GM18508 (cell line): ENCODE measurements at regions not wholly inside any gene's neighbourhood (a gene's known extent, or its start where the extent isn't known, plus 50 kb on each side); places are given as distances from the start of the nearest gene placed in this dataset.

Experiments
- ATAC-seq: cut with Tn5 transposase; IDR thresholded peaks from one replicate; pipeline ENCODE4 v1.9.1; 2021; ENCODE audit warnings: moderate number of reproducible peaks; ENCODE audit not compliant: insufficient read depth, unreplicated experiment

- ATAC-seq, result no peak
Measured at GRCh38 chr20:10978019-10978702, 304.4 kb upstream of the JAG1 start.

GRCh38 chr20:10978713-10979112, 304.9 kb upstream of the JAG1 start:
- ATAC-seq, result no peak

GRCh38 chr20:10982692-10983091, 308.9 kb upstream of the JAG1 start:
- no peak for ATAC-seq

- ATAC-seq, result no peak
Measured at GRCh38 chr20:10984294-10984693, 310.5 kb upstream of the JAG1 start.

GRCh38 chr20:10984913-10985312, 311.1 kb upstream of the JAG1 start:
- ATAC-seq, result no peak

- no peak for ATAC-seq
Measured at GRCh38 chr20:10985536-10985935, 311.7 kb upstream of the JAG1 start.

GRCh38 chr20:10986586-10986985, 312.8 kb upstream of the JAG1 start:
- ATAC-seq, result no peak

- ATAC-seq, result no peak
Measured at GRCh38 chr20:10987651-10988383, 314.0 kb upstream of the JAG1 start.

GRCh38 chr20:10990625-10991382, 317.0 kb upstream of the JAG1 start:
- ATAC-seq, result no peak

- no peak for ATAC-seq
Measured at GRCh38 chr20:10992731-10993130, 318.9 kb upstream of the JAG1 start.

- no peak for ATAC-seq
Measured at GRCh38 chr20:10994991-10995700, 321.3 kb upstream of the JAG1 start.

GRCh38 chr20:10998476-10998875, 324.7 kb upstream of the JAG1 start:
- no peak for ATAC-seq

- no peak for ATAC-seq
Measured at GRCh38 chr20:11000416-11000815, 326.6 kb upstream of the JAG1 start.

GRCh38 chr20:11001302-11001701, 327.5 kb upstream of the JAG1 start:
- no peak for ATAC-seq

- ATAC-seq, result no peak
Measured at GRCh38 chr20:11001764-11002540, 328.2 kb upstream of the JAG1 start.

- no peak for ATAC-seq
Measured at GRCh38 chr20:11003341-11003740, 329.5 kb upstream of the JAG1 start.

GRCh38 chr20:11008444-11009033, 334.7 kb upstream of the JAG1 start:
- no peak for ATAC-seq

GRCh38 chr20:11011653-11012052, 337.9 kb upstream of the JAG1 start:
- ATAC-seq, result no peak

- no peak for ATAC-seq
Measured at GRCh38 chr20:11012975-11013374, 339.2 kb upstream of the JAG1 start.

GRCh38 chr20:11013801-11014200, 340.0 kb upstream of the JAG1 start:
- ATAC-seq, result no peak
